Duodenal mucosa (tissue), 2 donors: ENCODE measurements at regions not wholly inside any gene's neighbourhood (a gene's known extent, or its start where the extent isn't known, plus 50 kb on each side); places are given as distances from the start of the nearest gene placed in this dataset.

Experiments used
- H3K27ac ChIP-seq: one replicate; pipeline ENCODE4 v1.7.0; 2013; ENCODE audit warnings: low read depth, low read length
- H3K27me3 ChIP-seq, 2 donors: one replicate each; pipeline ENCODE4 v1.7.0; 2013; ENCODE audit warnings: low read length in 2 of 2, control low read depth in 1 of 2; ENCODE audit not compliant: insufficient read depth in 2 of 2, control insufficient read depth in 1 of 2
- H3K36me3 ChIP-seq, 2 donors: one replicate each; pipeline ENCODE4 v1.7.0; 2013; ENCODE audit warnings: low read length in 2 of 2, control low read depth in 1 of 2; ENCODE audit not compliant: insufficient read depth in 2 of 2, control insufficient read depth in 1 of 2
- H3K4me1 ChIP-seq, 2 donors: one replicate each; pipeline ENCODE4 v1.7.0; 2013; ENCODE audit warnings: low read length in 2 of 2, control low read depth in 1 of 2; ENCODE audit not compliant: insufficient read depth in 2 of 2, control insufficient read depth in 1 of 2
- H3K4me3 ChIP-seq, 2 donors: one replicate each; pipeline ENCODE4 v1.7.0; 2013; ENCODE audit warnings: low read length in 2 of 2, low read depth in 1 of 2
- H3K9ac ChIP-seq, 2 donors: one replicate each; pipeline ENCODE4 v1.7.0; 2013; ENCODE audit warnings: low read length in 2 of 2, low read depth in 1 of 2
- H3K9me3 ChIP-seq, 2 donors: one replicate each; pipeline ENCODE4 v1.7.0; 2013; ENCODE audit warnings: low read length in 2 of 2, control low read depth in 1 of 2; ENCODE audit not compliant: control insufficient read depth in 1 of 2

DNA sequence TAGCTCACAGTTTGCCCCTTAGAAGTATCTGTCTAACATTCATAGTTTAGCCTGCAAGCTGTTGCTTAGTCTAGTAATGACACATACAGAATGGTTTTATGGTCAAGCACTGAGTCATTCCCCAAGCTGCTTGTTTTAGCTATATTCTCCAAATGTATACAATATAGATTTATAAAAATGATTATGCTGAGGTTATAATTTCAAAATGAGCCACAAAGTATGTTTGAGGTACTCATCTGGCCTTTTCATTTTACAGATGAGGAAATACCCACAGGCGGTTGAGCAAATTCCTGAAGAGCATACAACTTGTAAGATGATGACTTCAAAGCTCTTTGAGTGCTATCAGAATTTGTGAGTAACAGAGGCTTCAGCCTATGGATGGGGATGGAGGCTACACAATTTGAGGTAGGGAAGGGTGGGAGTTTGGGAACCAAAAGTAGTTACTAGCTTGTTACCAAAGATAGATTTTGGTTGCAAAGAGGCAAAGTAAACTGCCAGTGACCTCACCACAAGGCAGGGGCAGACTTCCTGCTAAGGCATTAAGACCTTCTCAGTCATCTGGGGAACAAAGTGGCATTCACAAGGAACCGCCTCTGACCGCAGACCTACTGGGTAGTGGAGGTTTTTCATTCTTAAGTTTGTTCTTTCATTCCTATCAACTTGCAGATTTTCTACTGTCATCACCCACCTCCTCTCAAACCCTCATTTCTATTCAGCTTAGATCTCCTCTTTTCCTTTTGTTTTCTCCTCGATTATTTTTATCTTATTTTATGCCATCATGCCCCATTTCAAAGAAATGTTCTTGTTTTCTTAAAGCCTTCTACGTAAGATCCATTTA, 257.2 kb upstream of the NECTIN3 start:
- no peaks in the 10 kb centered on the region for H3K9me3 ChIP-seq
- H3K36me3 ChIP-seq, result no peaks in the 10 kb centered on the region
- H3K9ac ChIP-seq, result no peak overlapping the region
- no peaks in the 10 kb centered on the region for H3K27me3 ChIP-seq
- no peak overlapping the region for H3K4me3 ChIP-seq
- peaks cover 0 to 16% of the 10 kb centered on the region in 2 donors for H3K4me1 ChIP-seq
- H3K27ac ChIP-seq, result no peak overlapping the region

DNA sequence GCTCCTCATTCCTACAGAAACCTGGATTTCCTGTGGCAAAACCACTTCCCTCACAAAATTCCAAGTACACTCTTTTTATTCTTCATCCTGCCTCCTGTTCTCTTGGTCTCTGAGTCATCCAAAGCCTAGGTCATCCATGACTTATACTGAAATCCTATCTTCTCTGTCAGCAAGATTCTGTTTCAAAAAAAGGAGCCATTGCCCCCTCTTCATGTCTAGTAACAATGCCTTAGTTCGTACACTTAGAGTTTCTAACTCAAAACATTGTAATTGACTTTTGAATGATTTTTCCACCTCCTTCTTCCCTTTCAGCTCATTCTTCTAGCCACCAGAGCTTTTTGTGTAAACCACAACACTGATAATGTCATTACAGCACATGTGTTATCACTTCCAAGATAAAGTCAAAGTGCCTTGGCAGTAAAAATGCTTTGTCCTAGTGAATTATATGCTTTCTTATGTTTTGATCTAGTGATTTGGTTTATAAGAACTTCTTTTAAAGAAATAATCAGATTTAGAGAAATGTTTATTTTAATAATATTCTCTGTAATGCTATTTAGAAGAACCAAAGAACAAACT, 256.5 kb upstream of the NECTIN3 start:
- Histone ChIP-seq H3K27me3 (no peaks in the 10 kb centered on the region), H3K27ac (no peak overlapping the region), H3K36me3 (no peaks in the 10 kb centered on the region), H3K4me3 (no peak overlapping the region), H3K4me1 (peaks cover 0 to 16% of the 10 kb centered on the region in 2 donors), H3K9ac (no peak overlapping the region), H3K9me3 (no peaks in the 10 kb centered on the region)

DNA sequence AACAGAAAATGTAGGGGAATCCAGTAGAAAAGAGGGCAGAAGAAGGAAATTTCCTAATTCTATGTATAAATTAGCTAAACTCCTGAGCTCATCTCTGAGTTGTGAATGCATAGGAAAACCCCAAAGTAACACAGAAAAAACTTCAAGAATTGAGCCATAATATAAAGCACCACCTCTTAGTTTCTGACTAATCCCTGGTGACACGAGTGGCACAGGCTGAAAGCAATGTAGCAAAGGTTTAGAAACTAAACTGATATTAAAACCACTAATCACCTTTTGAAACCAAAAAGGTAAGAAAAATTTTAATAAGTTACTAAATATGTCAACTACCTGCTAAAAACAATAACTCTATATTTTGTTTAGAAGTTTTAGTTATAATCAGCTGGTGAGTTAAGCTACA, 255.6 kb upstream of the NECTIN3 start:
- Histone ChIP-seq H3K9me3 (no peaks in the 10 kb centered on the region), H3K27me3 (no peaks in the 10 kb centered on the region), H3K9ac (no peak overlapping the region), H3K4me1 (peaks cover 0 to 16% of the 10 kb centered on the region in 2 donors), H3K27ac (no peak overlapping the region), H3K36me3 (no peaks in the 10 kb centered on the region), H3K4me3 (no peak overlapping the region)

- H3K27ac ChIP-seq, result no peak overlapping the region
- H3K36me3 ChIP-seq, result no peaks in the 10 kb centered on the region
- no peaks in the 10 kb centered on the region for H3K9me3 ChIP-seq
- H3K4me3 ChIP-seq, result no peak overlapping the region
- H3K4me1 ChIP-seq, result no peaks in the 10 kb centered on the region
- no peaks in the 10 kb centered on the region for H3K27me3 ChIP-seq
- no peak overlapping the region for H3K9ac ChIP-seq
Observed at GRCh38 chr3:110821586-110821985, 250.0 kb upstream of the NECTIN3 start.

DNA sequence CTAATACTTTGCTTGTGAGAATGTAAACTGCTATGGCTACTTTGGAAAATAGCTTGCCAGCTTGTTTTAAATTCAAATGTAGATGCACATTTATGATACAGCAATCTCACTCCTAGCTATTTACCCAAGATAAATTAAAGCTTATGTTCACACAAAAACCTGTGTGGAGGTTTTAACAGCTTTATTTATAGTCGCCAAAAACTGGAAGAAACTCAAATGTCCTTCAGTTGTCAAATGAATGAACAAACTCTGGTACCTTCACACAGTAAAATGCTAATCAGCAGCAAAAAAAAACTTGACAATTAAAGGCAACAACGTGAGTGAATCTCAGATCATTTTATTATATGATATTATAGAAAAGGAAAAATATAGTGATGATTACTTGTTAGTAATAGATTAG, 248.6 kb upstream of the NECTIN3 start:
- Histone ChIP-seq H3K36me3 (no peaks in the 10 kb centered on the region), H3K4me1 (no peaks in the 10 kb centered on the region), H3K4me3 (no peak overlapping the region), H3K9ac (no peak overlapping the region), H3K9me3 (no peaks in the 10 kb centered on the region), H3K27ac (no peak overlapping the region), H3K27me3 (no peaks in the 10 kb centered on the region)

GRCh38 chr3:110846971-110847370, 224.6 kb upstream of the NECTIN3 start:
- Histone ChIP-seq H3K27ac (no peak overlapping the region), H3K9me3 (no peaks in the 10 kb centered on the region), H3K36me3 (no peaks in the 10 kb centered on the region), H3K4me3 (no peak overlapping the region), H3K9ac (no peak overlapping the region), H3K4me1 (no peaks in the 10 kb centered on the region), H3K27me3 (no peaks in the 10 kb centered on the region)

DNA sequence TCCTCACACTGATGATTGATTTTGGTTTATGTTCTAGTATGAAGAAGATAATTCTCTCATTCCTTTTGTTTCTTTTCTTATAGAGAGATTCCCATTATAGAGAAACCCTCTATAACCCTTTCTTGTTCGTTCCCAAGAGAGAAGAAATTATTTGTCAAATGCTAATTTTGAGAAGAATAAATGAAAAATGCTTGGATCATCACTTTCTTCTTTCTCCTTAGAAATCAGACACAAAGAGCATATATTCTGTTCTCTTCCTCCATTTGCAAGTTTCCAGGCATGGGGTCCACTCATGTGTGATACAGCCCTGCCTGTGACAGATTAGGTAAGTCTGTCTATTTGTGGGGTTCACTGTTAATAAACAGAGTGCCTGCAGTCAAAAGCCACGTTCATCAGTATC, 222.6 kb upstream of the NECTIN3 start:
- Histone ChIP-seq H3K4me1 (no peaks in the 10 kb centered on the region), H3K27me3 (no peaks in the 10 kb centered on the region), H3K36me3 (no peaks in the 10 kb centered on the region), H3K4me3 (no peak overlapping the region), H3K9me3 (no peaks in the 10 kb centered on the region), H3K27ac (no peak overlapping the region), H3K9ac (no peak overlapping the region)

GRCh38 chr3:110851736-110852135, 219.9 kb upstream of the NECTIN3 start:
- no peaks in the 10 kb centered on the region for H3K4me1 ChIP-seq
- H3K27ac ChIP-seq, result no peak overlapping the region
- H3K4me3 ChIP-seq, result no peak overlapping the region
- H3K36me3 ChIP-seq, result no peaks in the 10 kb centered on the region
- no peak overlapping the region for H3K9ac ChIP-seq
- H3K9me3 ChIP-seq, result no peaks in the 10 kb centered on the region
- H3K27me3 ChIP-seq, result no peaks in the 10 kb centered on the region

GRCh38 chr3:110855207-110855606, 216.4 kb upstream of the NECTIN3 start:
- Histone ChIP-seq H3K9ac (no peak overlapping the region), H3K27ac (no peak overlapping the region), H3K36me3 (no peaks in the 10 kb centered on the region), H3K4me3 (no peak overlapping the region), H3K9me3 (no peaks in the 10 kb centered on the region), H3K4me1 (no peaks in the 10 kb centered on the region), H3K27me3 (no peaks in the 10 kb centered on the region)

DNA sequence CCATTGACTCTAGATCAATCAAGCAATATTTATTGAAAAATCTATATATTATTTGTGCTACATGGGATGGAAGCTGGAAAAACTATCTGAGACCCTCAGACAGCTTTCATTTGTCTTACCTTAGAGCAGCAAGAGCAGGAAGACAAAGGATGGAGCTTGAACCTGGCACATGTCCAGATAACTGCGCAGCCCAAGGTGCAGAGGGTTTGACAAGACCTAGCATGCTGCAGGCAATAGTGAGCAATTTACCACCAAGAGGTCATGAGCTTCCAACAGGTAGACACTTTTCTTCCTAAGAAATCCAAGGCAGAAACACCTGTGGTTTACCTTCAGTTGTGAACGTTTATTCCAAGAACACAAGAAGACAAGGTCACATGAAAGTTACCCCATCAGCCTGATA, 214.7 kb upstream of the NECTIN3 start:
- H3K4me1 ChIP-seq, result no peaks in the 10 kb centered on the region
- H3K27me3 ChIP-seq, result no peaks in the 10 kb centered on the region
- no peak overlapping the region for H3K4me3 ChIP-seq
- no peak overlapping the region for H3K27ac ChIP-seq
- no peaks in the 10 kb centered on the region for H3K9me3 ChIP-seq
- no peak overlapping the region for H3K9ac ChIP-seq
- no peaks in the 10 kb centered on the region for H3K36me3 ChIP-seq
